GM19452 (cell line): ENCODE measurements at regions not wholly inside any gene's neighbourhood (a gene's known extent, or its start where the extent isn't known, plus 50 kb on each side); places are given as distances from the start of the nearest gene placed in this dataset.

Source experiments
- ATAC-seq: cut with Tn5 transposase; IDR thresholded peaks from one replicate; pipeline ENCODE4 v1.9.1; 2021; ENCODE audit not compliant: unreplicated experiment

DNA sequence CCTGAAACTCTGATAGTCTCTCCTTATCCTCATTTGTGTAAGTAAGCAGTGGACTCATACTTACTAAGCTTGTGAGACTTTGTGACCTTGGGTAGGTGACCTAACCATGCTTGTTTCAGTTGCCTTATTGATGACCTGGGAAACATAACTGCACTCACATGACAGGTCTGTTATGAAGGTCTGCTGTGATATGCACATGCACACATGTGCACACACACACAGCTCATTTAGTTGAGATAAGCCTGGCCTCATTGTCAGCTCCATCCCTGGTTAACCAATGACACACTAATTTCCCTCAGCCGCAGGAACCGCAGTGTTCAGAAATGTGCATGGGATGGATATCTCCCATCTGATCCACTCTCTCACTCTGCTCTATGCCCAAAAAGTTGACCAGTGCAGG lies 177.2 kb downstream of the GPAM start:
- ATAC-seq, result no peak

DNA sequence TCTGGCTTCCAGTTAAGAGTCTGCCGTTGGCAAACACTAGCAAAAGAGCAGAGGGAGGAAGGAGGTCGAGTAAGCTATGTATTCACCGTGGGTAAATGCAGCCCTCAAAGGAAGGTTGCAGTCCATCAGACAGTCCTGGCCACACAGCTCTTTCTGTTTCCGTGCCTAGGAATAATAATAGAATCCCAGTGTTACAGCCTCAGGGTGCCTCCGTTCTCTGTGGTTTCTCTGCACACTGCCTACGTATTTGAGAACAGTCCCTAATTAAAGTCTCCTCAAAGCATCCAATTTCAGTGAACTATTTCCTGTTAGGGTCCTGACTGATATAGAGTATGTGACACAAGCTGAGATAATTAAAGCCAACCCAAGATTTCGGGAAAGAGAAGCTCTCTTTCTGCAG lies 176.7 kb downstream of the GPAM start:
- ATAC-seq, result no peak

DNA sequence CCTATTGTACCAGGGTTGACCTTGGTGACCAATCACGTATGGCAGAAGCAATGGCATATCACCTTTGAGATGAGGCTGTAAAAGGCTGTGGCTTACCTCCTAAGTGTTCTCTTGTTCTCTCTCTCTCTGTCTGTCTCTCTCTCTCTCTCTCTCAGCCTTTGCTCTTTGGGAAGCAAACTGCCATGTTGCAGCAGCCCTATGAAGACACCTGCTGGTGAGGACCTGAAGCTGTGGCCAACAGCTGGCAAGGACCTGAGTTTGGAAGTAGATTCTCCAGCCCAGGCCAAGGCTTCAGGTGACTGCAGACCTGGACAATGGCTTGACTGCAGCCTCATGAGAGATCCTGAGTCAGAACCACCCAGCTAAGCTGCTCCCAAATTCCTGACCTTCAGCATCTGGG lies 161.4 kb downstream of the GPAM start:
- no peak for ATAC-seq

DNA sequence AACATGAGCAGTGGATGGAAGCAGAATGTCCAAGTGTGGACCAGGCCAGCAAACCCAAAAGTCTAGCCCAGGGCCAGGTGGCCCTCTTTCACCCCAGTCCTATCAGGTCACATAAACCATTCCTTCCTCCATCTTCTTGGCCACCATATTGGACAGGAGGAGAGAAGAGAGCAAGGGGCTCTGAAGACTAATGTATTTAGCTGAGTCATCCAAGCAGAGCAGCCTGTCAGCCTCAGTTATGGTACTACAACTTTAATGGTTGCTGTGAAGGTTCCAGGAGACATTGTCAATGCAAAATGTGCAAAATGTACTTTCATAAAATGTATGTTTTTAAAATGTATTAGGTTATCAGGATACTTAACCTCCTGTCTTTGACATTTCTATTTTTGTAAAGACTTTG lies 159.5 kb downstream of the GPAM start:
- ATAC-seq, result no peak

DNA sequence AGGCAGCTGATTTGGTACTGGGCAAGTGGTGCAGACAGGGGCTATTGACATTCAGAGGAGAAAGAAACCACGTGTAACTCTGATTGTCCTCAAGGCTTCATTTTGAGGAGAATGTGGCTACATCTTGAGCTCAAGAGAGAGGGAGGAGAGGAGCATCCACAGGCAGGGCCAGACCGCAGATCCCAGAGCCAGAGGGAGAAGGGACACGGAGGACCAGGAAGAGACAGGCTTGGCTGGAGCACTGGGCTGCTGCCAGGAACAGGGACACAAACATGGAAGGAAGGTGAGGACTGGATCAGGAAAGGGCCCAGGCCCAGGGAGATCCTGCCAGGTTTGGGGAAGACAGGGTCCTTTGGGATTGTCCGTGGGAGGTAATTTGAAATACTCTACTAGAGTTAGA lies 158.3 kb downstream of the GPAM start:
- no peak for ATAC-seq

DNA sequence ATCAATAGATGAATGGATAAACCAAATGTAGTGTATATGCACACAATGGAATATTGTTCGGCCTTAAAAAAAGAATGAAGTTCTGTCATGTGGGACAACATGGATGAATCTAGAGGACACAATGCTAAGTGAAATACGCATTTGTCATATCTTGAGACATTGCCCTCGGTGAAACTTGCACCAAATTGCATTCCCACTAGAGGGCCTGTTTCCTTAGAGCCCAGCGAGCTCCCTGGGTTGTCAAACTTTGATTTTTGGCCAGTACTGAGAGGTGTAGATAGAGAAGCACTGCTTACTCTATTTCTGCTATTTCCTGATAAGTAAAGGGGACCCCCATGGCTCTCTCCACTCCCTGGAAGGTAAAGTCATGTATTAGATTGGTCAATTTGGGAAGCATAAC lies 157.1 kb downstream of the GPAM start:
- ATAC-seq, result no peak

DNA sequence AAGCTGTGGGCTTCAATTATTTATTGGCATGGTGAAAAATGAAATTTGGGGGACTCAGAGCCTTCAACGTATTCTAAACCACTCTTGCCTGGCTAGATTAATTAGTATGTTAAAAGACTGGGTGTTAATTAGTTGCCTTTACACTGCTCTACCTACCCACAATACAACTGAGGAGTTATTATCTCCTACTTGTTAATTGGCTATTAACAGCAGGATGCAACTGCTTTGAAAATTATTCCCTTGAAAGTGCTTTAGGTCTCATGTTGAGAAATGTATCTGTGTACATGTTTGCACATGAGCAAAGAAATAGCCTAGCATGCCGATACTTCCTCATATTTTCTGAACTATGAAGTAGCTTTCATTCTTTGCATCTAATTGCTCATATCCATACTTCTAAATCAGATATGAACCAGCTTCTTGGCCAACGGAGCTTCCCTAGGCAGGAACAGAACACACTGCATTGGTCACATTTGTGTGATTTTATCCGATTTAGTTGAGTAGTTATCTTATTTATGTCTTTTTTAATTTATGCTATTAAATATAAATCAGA lies 155.8 kb downstream of the GPAM start:
- no peak for ATAC-seq

DNA sequence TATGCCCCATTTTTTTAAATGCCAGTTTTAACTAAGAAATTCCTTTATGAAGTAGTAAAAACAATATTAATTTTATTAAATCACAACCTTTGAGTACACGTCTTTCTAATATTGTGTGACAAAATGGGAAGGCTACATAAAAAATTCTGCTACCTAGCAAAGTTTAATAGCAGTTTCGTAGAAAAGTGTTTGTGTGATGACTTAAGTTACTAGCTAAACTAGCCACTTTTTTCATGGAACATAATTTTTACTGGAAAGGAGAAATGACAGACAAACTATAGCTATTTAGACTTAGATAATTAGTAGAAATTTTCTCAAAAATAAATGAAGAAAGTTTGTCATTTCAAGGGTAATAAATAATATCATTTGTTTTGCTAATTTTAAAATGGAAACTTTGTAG lies 153.1 kb downstream of the GPAM start:
- no peak for ATAC-seq

DNA sequence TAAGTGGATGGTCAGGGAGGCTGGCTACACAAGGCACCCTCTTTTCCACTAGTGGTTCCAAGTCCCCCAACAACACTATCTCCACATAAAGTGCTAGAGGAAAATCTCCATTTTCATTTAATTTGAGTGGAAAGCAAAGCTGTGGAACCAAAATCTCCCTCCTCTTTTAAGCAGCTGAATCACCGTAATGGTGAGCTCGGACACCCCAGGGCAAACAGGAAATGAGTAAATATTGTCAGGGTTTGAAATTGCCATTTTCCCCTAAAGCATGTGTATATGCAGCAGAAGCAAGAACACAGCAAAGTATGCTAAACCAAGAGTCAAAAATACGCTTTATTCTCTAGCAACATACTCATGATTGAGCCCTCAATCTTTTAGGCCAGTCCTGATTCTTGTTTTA lies 143.7 kb downstream of the GPAM start:
- ATAC-seq, result no peak

DNA sequence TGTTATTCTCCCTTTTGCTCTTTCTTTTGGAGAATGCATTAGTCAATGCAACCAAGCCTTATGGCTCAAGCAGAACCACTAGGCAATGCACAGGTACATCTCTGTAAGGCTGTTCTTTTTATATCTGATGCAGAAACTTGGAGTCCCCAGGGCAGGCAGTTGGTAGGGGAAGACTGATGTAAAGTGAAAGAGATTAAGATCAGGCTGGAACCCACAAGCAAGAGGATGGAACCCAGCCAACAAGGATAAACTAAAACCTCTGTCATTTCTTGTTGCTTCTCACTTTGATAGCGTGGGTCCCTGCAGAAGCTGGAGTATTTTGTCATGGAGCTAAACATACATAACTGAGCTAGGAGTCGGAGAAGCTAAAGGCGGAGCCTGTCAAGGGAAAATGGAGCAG lies 142.9 kb downstream of the GPAM start:
- ATAC-seq, result no peak

DNA sequence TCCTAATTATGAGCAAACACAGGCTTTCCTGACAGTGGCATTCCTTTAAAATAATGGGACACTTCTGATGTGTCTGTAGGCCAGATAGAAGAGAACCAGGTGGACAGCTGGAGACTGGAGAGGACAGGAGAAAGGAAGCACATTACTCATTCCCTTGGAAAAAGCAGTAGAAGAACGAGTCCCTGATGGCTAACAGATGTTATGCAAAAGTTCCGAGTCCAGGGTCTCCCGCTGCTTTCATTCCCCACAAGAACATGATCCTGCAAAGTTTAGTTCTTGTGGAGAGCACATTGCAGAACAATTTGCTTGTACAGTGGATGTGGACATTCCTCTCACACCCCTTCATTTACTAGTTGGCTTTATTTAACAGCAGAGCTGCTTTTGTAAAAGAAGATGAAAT lies 137.6 kb downstream of the GPAM start:
- no peak for ATAC-seq

DNA sequence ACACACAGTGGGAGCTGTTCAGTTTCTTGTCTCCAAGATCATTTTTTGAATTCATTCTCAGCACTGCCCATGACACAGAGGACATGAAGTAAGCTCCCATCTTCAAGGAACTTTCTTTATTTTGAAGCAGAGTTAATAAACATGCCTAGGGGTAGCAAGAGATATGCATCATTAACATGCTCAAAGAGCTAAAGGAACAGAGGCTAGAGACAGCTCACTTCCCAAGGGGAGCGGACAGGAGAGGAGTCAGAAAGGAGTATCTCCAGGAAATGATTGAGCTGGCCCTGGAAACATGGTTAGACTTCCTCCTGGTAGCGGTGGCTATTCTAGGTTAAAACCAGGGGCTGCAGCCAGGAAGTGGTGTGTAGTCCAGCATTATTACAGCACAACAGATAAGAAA lies 135.9 kb downstream of the GPAM start:
- ATAC-seq, result no peak

DNA sequence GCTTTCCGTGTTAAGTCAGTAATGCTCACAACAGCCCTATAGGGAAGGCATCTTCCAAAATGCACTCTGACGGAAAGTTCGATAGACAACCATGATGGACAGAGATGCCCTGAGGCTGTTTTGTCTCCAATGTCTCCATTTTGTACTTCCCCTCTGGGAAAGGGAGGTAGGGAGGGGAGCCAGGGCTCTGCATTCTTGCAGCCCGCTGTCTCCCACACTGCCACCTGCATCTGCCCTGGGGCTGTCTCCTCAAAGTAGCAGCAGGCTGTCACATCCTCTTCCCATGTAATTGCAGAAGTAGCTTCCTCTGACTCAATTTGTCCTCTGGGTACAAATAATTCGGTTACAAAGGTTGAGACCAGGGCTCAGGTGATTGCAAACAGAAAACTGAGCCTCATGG lies 131.4 kb downstream of the GPAM start:
- no peak for ATAC-seq

DNA sequence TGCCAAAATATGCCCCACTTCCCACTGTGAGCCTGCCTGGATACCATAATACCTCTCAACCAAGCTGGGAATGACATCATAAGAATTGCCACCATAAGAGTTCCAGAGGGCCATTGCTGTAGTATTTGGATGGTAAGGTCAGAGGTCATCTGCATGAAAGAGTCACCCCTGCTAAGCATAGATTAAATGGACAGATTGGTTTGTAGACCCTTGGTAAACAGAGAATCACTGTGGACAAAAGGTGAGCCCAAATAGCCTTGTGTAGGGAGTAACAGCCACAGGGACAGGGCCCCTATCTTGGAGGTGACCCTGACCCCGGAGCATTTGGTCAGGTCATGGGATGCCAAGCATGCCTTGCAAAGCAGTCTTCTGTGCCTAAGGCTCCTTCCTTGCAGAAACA lies 129.7 kb downstream of the GPAM start:
- ATAC-seq, result no peak

DNA sequence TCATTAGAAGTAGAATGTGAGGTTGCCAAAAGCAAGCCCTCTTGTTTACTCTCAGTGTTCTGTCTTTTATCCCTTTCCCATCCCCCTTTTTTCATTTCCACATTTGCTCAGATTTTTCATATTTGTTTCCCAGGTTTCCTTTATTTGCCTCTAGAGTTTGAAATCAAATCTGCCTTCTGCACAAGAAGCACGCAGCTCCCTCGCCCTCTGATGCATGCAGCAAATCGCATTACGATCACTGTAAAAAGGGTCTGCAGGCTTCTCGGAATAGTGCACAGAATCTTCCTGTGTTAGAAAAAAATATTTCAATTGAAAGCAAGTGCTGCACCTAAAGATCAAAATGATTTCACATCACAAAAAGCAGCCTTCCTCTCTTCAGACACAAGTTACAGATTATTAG lies 129.0 kb downstream of the GPAM start:
- no peak for ATAC-seq

DNA sequence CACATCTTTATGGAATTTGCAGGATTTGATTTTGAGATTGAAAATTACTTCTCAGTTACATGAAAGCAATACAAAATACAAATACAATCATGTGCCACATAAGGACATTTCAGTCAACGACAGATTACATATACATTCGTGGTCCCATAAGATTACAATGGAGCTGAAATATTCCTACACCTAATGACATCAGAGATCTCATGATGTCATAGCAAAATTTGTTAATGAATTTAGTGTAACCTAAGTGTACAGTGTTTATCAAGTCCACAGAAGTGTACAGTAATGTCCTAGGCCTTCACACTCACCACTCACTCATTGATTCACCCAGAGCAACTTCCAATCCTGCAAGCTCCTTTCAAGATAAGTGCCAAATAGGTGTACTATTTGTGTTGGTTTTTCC lies 126.5 kb downstream of the GPAM start:
- ATAC-seq, result no peak

DNA sequence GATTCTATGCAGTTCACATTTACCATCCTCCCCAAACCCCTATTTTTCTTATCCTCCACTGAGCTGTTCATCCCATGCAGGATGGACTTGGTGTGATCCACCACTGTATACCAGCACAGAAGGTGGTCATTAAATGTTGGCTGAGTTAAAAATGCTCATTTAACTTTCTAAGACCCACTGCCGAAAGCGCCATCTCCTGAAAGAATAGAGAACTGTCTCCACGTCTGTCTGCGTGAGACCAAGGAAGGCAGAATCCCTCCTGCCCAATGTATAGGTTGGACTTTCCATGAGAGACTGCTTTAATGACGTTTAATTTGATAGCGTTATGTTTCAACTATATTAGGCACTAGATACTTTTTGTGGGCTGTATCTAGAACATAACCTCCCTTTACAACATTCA lies 124.3 kb downstream of the GPAM start:
- no peak for ATAC-seq

DNA sequence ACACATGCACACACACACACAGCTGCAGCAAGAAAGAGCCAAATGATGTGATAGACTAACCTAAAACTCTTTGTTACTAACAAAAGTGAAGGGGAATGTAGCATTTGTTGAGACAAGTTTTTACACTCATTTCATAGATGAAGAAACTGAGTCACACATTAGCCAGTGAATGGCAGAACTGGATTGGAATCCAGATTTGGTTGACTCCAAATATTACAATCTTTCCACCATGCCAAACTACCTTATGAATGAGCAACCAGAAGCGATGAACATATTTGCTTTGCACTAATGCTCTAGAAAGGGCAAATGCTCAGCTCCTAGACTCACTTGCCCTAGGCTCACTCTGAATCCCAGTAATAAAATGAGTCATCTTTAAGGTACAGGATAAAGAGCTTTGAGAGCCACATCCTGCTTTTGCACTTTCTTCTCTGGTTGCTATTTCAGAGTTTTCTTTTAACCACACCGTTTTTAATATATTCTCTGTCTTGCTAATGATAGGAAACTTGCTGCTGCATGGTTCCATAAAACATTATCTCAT lies 111.9 kb downstream of the GPAM start:
- no peak for ATAC-seq

DNA sequence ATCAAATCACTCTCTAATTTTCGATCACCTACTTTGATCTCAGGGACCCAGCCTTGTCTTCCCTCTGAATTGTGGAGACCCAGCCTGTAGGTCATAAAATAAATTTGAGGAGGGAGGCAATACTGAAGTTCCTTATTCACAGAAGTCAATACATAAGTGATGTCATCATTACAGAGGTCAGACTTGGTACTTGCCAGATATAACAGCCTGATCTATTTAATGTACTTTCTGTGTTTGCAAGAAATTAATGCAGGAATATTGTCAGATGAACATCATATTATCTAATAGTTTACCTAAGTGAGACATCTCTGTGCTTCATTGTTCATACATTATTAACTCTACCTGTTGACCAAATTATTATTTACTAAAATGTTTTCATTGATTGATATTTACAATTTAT lies 105.6 kb downstream of the GPAM start:
- ATAC-seq, result no peak

DNA sequence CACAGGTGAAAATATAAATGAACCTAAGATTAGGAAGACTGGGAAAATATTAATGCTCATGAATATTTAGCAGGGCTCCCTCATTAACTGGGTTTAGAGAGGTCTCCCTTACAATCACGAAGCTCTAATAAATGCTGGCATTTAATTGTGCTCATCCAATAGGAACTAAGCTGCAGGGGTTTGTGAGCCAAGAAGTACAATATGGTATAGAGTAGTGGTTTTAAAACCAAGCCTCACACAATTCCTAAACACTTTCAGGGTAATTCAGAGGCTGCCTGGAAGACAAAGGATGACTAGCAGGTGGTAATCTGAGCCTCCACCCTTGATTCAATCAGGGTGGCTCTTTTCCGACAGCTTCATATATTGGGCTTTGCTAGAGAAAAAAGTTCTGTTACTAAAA lies 103.3 kb downstream of the GPAM start:
- ATAC-seq, result no peak

DNA sequence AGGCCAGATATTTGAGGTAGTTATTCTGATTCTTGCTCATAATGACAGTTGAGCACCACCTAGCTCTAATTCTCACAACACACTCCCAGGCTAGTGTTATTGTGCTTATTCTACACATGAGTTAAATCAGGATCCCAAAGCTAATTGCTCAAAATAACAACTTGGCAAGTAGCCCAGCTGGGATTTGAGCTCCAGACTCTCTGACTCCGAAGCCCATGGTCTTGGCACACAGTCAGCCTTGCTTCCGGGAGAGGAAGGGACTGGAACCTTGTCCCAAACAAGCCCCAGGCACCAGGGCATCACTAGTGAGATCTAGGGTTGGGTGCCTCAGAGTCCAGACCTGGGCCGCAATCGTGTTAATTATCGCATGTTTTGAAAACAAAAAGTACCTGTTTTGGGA lies 101.4 kb downstream of the GPAM start:
- ATAC-seq, result no peak

DNA sequence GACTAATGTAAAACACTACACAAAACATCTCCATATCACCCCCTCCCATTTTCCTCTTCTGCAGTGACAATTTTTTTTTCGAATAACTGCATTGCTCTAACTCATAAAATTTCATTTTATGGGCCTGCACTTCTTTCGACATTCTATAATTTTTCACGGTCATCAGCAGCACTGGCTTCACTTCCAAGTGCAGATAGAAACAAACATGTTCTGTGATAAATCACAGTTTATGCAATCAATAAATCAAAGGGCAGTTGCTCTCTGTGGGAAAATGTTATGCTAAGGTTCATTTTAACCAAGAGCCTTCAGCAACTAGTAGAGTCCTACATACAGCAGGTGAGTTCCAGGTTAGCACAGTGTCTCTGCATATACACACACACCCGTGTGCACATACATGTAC lies 100.1 kb downstream of the GPAM start:
- ATAC-seq, result no peak

DNA sequence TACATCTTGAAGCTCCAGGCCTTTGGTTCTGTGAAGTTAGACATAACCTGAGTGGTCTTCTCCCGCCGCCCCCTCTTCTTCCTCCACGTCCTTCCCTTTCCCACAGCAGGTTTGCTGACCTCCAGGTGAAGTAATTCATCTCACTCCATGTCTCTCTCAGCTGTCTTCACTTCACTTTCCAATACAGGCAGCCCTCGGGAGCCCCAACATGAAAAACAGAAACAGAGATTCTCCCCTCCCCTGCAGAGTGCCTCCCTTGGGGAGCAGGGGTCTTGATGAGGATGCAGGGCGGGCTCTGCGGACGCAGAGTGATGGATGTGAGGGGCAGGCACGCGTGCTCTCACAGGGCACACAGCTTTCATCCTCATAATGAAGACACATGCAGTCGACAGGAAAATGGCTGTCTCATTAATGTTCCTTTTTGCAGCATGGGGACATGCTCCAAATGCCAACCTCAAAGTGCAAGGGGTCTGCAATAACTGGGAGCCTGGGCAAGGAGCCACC lies 95.6 kb downstream of the GPAM start:
- ATAC-seq, result no peak

DNA sequence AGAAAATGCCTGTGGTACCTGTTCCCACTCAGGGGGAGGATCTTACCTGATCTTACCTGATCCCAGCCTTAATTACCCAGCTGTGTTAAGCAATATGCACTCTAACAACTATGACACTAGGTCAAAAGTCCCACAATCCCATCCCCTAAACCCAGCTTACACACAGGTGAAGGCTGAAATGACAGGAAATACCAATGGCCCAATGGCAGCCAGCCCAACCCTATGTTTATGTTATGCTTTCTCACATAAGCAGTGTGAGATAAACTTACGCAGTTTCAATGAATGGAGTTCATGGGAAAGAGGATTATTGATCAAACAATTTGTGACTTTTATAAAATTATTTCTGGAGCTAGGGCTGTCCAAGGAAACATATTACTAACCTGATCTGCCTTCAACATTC lies 91.9 kb downstream of the GPAM start:
- ATAC-seq, result no peak
